HL-60/S4 treated with retinoic acid at 250 ng/mL for 4 days and 3 days (cell line): ENCODE measurements at regions not wholly inside any gene's neighbourhood (a gene's known extent, or its start where the extent isn't known, plus 50 kb on each side); places are given as distances from the start of the nearest gene placed in this dataset.
"Not testable (repeated sequence)": the region's sequence is repeated elsewhere in the genome, so short reads cannot be mapped to it uniquely, and the experiment has no call there.

Source experiments
- in situ Hi-C: fragments of 300-500 bp; cut with MboI; formaldehyde crosslinking; loops from 2 replicates; pipeline ENCODE4 v1.7.0; 2022; ENCODE audit warnings: low sequenced_read_pairs

DNA sequence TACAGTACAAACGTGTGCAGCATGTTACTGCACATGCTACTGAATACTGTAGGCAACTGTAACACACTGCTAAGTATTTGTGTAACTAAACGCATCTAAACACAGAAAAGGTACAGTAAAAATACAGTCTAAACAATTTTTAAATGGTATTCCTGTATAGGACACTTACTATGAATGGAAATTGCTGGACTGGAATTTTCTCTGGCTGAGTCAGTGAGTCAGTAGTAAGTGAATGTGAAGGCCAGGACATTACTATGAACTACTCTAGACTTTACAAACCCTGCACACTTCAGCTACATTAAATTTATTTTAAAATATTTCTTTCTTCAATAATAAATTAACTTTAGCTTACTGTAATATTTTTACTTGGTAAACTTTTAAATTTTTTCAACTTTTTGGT lies 225.0 kb upstream of the TENT5A start:
- in situ Hi-C loops, result no loop called here

DNA sequence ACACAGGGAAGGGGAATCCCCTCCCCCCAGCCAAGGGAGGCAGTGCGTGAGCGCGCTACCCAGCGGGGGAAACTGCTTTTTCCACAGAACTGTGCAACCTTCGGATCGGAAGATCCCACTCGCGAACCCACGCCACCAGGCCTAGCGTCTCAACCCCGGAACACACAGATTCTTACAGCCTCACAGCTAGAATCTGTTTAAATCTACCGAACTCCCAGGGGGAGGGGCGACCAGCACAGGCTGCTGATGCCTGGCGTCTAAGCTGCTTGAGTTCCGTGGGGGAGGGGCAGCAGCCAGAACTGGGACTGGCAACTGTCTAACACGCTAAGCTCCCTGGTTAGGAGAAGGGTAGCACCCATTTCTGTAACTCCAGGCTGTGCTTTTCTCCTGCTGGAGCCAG lies 217.3 kb upstream of the TENT5A start:
- in situ Hi-C loops, result loop anchor here (10.0 kb wide), 1 partner anchor 215 kb away; the partner anchor contains the start of gene TENT5A

DNA sequence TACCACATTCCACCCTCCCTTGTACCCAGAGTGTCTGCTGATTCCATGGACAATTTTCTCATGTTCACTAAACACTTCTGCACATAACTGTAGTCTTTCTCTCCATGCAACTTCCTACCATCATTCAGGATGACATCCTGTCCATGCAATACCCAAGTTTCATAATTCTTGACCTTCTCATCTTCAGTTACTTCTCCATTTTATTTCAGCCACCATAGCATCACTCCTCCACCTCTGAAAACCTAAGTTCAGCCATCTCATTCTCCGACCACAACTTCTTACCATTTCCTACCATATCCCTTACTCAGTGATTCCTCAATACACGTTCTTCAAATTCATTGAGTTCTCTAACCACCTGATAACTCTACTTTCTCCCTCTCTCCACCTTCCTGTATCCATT lies 216.5 kb upstream of the TENT5A start:
- in situ Hi-C loops, result loop anchor here (10.0 kb wide), 1 partner anchor 214 kb away; the partner anchor contains the start of gene TENT5A

DNA sequence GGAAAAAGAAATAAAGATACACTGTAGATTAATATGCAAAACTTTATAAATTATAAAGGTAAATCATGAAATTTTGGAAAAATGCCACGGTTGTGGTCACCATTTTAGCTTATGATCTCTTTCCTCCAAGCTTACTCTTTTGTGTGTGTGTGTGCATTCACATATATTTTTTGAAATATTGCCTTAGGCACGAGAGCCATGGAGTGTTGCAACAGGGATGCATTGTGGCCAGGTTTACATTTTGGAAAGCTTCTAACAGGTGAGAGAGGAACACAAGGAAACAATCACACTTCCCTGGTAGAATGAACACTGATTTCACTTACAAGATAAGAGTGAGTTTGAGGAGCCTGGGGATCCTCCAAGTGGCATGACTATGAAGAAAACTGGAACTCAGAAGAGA lies 214.5 kb upstream of the TENT5A start:
- in situ Hi-C loops, result loop anchor here (10.0 kb wide), 1 partner anchor 212 kb away; the partner anchor contains the start of gene TENT5A

DNA sequence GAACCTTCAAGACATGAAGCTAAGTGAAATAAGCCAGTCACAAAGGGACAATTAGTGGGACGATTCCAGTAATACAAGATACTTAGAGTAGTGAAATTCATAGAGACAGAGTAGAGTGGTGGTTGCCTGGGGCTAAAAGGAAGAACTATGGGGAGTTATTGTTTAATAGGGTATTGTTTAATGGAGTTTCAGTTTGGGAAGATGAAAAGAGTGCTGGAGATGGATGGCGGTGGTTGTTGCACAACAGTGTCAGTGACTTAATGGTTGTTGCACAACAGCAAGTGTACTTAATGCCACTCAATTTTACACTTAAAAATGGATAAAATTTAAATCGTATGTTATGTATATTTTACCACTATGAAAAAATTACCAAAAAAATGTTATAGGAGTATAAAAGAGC lies 209.7 kb upstream of the TENT5A start:
- in situ Hi-C loops, result loop anchor here (10.0 kb wide), 1 partner anchor 207 kb away; the partner anchor contains the start of gene TENT5A

DNA sequence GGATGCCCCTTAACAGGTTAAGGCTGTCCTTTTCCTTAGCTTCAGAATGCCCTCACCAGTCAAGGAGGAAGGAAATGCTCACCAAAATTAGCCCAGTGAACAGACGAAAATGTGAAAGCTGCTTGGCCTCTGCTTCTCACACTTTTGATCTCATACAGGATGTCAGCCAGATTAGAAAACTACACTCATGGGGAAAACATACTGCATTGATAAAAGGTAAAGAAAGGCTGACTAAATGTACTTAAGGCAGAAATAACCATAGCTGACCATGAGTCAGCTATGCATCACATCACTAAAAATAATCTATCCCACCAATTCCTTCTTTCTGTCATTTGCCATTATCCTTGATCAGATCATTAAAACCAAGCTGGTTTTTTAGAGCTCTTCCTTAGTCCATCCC lies 198.4 kb upstream of the TENT5A start:
- in situ Hi-C loops, result no loop called here

- in situ Hi-C loops, result no loop called here
Observed at GRCh38 chr6:81948861-81949260, 196.4 kb upstream of the TENT5A start.

DNA sequence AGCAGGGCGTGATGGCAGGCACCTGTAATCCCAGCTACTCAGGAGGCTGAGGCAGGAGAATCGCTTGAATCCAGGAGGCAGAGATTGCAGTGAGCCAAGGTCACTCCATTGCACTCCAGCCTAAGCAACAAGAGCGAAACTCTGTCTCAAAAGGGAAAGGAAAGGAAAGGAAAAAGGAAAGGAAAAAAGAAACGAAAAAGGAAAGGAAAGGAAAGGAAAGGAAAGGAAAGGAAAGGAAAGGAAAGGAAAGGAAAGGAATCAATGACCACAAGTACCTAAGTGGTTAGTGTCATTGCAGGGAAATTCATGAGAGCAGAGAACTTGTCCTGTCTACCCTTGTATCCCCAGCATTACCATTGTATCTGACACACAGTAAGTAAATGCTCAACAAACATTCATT lies 195.7 kb upstream of the TENT5A start:
- in situ Hi-C loops, result not testable (repeated sequence)

DNA sequence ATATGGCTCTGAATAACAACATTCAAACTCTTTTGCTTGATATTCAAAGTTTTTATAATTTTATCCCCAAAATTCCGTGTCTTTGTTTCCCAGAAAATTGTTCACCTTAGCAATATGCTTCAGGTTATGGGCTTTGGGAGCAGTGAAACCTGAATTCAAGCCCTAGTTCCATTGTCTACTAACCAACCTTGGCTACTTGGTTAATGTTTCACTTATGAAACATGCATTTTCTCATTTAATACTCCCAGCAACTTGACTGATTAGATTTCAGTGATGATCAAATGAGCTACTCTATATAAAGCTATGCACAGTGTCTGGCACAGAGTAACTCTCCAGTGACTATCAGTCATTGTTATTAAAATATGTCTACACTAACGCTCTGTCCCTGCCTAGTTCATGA lies 192.2 kb upstream of the TENT5A start:
- in situ Hi-C loops, result no loop called here

- in situ Hi-C loops, result not testable (repeated sequence)
Observed at GRCh38 chr6:81942842-81943241, 190.4 kb upstream of the TENT5A start.

DNA sequence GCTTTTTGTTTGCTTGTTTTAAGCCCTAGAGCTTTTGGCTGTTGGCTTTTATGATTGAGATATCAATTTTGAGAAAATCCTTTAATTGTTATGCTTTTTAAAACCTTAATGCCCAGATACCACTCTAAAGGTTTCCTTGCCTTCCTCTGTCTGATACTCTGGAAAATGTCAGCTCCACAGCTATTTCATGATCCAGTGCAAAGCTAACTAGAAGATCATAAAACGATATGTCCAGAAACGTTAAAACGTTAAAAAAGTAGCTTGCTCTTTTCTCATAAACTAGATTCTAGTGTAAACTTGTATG lies 189.5 kb upstream of the TENT5A start:
- in situ Hi-C loops, result no loop called here

GRCh38 chr6:81940451-81940985 lies 188.0 kb upstream of the TENT5A start:
- in situ Hi-C loops, result no loop called here

GRCh38 chr6:81939766-81940165 lies 187.3 kb upstream of the TENT5A start:
- in situ Hi-C loops, result no loop called here

GRCh38 chr6:81938991-81939732 lies 186.7 kb upstream of the TENT5A start:
- in situ Hi-C loops, result no loop called here

- in situ Hi-C loops, result no loop called here
Observed at GRCh38 chr6:81938014-81938856, 185.8 kb upstream of the TENT5A start.

GRCh38 chr6:81937296-81937937 lies 184.9 kb upstream of the TENT5A start:
- in situ Hi-C loops, result no loop called here

GRCh38 chr6:81934936-81935335 lies 182.5 kb upstream of the TENT5A start:
- in situ Hi-C loops, result no loop called here

- in situ Hi-C loops, result no loop called here
Observed at GRCh38 chr6:81933608-81934051, 181.1 kb upstream of the TENT5A start.

DNA sequence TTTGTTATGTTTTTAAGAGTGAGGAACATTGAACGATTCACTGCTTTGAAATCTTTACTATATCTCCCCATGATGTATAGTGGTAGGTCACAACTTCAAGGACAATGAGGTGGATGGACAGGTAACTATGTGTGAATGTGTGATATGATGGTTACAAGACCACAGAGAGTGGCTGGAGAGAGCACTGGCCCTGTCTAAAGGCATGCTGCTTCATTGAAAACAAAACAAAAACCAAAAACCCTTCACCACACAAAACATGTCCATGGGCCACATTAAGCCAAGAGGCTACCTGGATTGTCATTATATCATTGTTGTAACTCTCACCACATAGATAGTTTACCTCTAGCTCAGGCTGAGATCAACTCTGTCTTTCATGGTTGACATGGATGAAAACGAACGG lies 180.6 kb upstream of the TENT5A start:
- in situ Hi-C loops, result no loop called here

DNA sequence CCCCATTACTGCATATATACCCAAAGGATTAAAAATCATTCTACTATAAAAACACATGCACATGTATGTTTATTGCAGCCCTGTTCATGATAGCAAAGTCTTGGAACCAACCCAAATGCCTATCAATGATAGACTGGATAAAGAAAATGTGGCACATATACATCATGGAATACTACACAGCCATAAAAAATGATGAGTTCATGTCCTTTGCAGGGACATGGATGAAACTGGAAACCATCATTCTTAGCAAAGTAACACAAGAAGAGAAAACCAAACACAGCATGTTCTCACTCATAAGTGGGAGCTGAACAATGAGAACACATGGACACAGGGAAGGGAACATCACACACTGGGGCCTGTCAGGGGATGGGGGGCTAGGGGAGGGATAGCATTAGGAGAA lies 180.0 kb upstream of the TENT5A start:
- in situ Hi-C loops, result not testable (repeated sequence)

- in situ Hi-C loops, result no loop called here
Observed at GRCh38 chr6:81929828-81930227, 177.3 kb upstream of the TENT5A start.
